Mammary epithelial cell (primary cell): ENCODE measurements at regions not wholly inside any gene's neighbourhood (a gene's known extent, or its start where the extent isn't known, plus 50 kb on each side); places are given as distances from the start of the nearest gene placed in this dataset.

Experiments used
- EZH2 ChIP-seq: IDR thresholded peaks from 2 replicates; pipeline ENCODE4 v1.6.1; 2012; ENCODE audit warnings: low read length, inconsistent platforms, borderline replicate concordance
- TF ChIP-seq, protein P1 (sequence below), 2 donors: IDR thresholded peaks in 1 of 2; conservative IDR thresholded peaks in 1 of 2; 2 replicates each; pipeline ENCODE4 v1.5.1; 2011 to 2012; ENCODE audit warnings: inconsistent platforms in 2 of 2, low read length in 2 of 2, mild to moderate bottlenecking in 2 of 2, control low read depth in 1 of 2, low read depth in 1 of 2; ENCODE audit not compliant: insufficient read depth in 1 of 2; ENCODE audit errors: extremely low read depth in 1 of 2

DNA sequence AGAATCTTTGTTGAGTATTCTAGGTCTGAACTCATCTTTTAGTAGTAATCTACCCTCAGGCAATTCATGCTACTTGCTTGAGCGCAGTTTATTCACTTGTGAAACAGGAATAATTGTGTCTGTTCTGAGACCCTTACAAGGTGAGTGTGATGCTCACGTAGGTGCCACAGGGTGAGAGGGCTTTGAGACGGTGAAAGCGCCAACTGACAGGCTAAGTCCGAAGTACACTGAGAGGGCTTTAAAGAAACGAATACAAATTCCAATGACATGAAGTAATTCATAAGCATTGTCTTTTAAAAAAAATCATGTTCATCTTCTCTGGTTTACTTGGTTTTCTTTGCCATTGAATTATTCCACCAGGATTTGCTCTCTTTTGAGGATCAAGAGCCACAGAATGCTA, 393.7 kb upstream of the RGMA start:
- TF ChIP-seq, protein P1, sequence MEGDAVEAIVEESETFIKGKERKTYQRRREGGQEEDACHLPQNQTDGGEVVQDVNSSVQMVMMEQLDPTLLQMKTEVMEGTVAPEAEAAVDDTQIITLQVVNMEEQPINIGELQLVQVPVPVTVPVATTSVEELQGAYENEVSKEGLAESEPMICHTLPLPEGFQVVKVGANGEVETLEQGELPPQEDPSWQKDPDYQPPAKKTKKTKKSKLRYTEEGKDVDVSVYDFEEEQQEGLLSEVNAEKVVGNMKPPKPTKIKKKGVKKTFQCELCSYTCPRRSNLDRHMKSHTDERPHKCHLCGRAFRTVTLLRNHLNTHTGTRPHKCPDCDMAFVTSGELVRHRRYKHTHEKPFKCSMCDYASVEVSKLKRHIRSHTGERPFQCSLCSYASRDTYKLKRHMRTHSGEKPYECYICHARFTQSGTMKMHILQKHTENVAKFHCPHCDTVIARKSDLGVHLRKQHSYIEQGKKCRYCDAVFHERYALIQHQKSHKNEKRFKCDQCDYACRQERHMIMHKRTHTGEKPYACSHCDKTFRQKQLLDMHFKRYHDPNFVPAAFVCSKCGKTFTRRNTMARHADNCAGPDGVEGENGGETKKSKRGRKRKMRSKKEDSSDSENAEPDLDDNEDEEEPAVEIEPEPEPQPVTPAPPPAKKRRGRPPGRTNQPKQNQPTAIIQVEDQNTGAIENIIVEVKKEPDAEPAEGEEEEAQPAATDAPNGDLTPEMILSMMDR (conservative IDR thresholded peaks at IDR 0.05 in 1 of 2, IDR thresholded peaks at IDR 0.05 in 1 of 2; ENCODE audit: extremely low read depth in 1 of 2, insufficient read depth in 1 of 2, low read depth in 1 of 2, low read length in 2 of 2) = no peak
- no peak for TF ChIP-seq EZH2
